ENCODE measurements at regions not wholly inside any gene's neighbourhood (a gene's known extent, or its start where the extent isn't known, plus 50 kb on each side); places are given as distances from the start of the nearest gene placed in this dataset.

DNA sequence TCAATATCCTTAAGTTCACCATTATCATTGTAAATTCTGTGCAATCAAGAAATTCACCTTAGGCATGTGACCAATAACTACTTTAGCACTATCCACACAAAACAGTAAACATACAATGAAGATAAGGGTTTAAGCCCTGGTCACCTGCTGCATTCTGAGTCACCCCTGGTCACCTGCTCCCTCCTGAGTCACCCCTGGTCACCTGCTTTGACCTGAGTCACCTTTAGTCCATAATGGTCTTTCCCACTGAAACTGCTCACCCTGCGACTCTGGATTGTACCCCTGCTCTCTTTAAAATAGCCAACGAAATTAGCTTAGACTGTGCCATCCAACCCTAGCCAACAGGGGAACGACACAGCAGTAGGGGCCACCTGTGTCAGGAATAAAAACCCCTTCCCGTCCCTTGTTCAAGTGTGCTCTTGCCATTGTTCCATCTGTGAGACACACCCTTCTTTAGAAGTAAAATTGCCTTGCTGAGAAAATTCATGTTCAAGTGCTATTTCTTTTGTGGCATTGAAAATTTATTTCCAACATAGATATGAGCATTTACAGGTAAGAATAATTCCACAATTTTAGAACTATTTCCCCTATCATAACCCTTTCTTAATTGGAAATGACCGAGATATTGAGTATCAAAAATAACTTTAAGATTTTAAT is 902.8 kb downstream of the DSC3 start:
- TF ChIP-seq, protein P1, sequence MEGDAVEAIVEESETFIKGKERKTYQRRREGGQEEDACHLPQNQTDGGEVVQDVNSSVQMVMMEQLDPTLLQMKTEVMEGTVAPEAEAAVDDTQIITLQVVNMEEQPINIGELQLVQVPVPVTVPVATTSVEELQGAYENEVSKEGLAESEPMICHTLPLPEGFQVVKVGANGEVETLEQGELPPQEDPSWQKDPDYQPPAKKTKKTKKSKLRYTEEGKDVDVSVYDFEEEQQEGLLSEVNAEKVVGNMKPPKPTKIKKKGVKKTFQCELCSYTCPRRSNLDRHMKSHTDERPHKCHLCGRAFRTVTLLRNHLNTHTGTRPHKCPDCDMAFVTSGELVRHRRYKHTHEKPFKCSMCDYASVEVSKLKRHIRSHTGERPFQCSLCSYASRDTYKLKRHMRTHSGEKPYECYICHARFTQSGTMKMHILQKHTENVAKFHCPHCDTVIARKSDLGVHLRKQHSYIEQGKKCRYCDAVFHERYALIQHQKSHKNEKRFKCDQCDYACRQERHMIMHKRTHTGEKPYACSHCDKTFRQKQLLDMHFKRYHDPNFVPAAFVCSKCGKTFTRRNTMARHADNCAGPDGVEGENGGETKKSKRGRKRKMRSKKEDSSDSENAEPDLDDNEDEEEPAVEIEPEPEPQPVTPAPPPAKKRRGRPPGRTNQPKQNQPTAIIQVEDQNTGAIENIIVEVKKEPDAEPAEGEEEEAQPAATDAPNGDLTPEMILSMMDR (conservative IDR thresholded peaks at IDR 0.05; ENCODE audit: low read depth, low read length) = no peak
- no peak for TF ChIP-seq EZH2 (IDR thresholded peaks at IDR 0.05; ENCODE audit: borderline replicate concordance, low read depth, low read length, poor library complexity, severe bottlenecking)

Data from A673 (cell line).